ENCODE measurements at regions not wholly inside any gene's neighbourhood (a gene's known extent, or its start where the extent isn't known, plus 50 kb on each side); places are given as distances from the start of the nearest gene placed in this dataset.

DNA sequence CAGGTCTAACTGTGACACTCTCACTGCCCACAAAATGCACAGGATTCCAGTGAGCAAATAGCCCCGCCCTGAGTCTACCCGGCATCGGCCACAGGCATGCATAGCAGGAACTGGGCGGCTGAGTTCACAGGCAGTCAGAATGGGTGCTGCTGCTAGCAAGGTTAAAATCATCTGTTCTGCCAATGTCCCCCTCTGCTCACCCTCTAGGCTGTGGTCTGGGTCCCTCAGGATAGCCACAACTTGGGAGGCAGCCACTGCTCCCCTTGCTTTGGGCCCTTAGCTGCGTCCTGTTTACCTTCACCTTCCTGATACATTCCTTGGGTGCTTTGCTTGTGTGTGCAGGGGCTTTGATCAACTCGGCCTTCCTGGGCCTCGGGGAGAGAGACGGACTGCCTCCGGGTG, 232.9 kb upstream of the RGMA start:
- TF ChIP-seq, protein P1, sequence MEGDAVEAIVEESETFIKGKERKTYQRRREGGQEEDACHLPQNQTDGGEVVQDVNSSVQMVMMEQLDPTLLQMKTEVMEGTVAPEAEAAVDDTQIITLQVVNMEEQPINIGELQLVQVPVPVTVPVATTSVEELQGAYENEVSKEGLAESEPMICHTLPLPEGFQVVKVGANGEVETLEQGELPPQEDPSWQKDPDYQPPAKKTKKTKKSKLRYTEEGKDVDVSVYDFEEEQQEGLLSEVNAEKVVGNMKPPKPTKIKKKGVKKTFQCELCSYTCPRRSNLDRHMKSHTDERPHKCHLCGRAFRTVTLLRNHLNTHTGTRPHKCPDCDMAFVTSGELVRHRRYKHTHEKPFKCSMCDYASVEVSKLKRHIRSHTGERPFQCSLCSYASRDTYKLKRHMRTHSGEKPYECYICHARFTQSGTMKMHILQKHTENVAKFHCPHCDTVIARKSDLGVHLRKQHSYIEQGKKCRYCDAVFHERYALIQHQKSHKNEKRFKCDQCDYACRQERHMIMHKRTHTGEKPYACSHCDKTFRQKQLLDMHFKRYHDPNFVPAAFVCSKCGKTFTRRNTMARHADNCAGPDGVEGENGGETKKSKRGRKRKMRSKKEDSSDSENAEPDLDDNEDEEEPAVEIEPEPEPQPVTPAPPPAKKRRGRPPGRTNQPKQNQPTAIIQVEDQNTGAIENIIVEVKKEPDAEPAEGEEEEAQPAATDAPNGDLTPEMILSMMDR (IDR thresholded peaks at IDR 0.05; ENCODE audit: low read depth, low read length), result no peak
- DNase-seq (ENCODE audit: extremely low read depth, low read depth), result no peak

DNA sequence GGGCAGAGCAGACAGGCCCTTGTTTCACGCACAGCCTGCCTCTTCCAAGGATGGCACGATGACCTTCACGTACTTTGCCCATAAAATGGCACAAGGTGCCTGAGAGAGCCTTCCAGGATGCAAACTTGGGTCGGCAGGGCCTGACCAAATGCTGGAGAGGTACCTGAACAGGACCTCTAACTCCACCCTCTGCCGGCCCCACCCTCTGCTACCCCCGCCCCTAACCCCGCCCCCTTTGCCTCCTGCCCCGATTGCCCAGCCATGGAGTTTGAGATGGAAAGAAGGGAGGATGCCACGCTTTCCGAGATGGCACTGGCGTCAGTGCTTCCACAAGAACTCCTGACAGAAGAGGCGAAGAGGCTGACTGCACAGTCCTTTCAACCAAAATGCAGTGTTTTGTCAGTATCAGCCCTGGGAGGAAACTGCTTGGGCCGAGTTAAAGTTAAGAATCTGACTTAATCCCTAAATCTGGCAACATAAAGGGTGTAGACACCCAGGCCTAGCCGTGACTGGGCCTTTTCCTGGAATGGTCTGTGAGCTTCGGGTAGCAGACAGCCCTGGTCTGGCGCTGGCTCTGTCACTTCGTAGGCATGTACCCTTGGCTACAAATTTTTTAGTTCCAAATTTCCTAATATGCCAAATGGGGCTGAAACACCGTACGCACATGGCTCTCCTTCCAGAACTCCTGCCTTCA, 230.3 kb upstream of the RGMA start:
- DNase-seq (ENCODE audit: extremely low read depth, low read depth), result no peak
- TF ChIP-seq, protein P1 (IDR thresholded peaks at IDR 0.05; ENCODE audit: low read depth, low read length), result no peak

DNA sequence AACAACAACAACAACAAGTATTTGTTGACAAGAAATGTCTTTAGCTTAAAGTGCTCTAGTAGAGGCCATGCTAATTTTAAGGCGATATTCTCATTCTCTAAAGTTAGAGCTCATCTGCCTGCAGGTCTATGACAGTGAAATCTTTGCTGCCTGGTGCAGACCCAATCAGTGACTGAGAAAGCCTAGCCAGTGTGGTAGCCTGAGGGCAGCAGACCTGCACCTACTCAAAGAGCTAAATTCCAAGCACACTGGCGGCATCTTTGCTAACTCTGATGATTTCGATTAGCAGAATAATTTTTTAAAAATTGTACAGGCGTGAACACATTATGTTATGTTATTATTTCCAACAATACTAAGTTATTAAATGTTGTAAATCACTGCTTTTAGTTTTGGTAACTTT, 228.8 kb upstream of the RGMA start:
- TF ChIP-seq, protein P1 (IDR thresholded peaks at IDR 0.05; ENCODE audit: low read depth, low read length), result no peak
- no peak for DNase-seq (ENCODE audit: extremely low read depth, low read depth)

DNA sequence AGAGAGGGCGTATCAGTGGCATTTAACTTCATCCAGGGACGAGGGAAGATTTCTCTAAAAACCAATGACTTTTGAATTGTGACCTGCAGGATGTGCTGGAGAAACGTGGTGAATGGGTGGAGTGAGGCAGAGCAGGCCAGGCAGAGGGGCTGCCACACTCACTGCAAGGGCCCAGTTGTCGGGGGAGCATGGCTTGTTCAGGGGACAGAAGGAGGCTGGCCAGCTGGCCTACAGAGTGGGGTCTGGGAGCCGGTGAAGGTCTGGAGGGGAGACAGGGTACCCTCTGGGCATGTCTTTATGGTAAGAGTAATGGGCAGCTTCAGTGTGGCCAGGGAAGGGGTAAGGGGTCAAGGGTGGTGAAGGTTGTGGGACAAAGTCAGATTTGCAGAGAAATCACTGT, 225.2 kb upstream of the RGMA start:
- DNase-seq (ENCODE audit: extremely low read depth, low read depth), result no peak
- TF ChIP-seq, protein P1 (IDR thresholded peaks at IDR 0.05; ENCODE audit: low read depth, low read length), result no peak

DNA sequence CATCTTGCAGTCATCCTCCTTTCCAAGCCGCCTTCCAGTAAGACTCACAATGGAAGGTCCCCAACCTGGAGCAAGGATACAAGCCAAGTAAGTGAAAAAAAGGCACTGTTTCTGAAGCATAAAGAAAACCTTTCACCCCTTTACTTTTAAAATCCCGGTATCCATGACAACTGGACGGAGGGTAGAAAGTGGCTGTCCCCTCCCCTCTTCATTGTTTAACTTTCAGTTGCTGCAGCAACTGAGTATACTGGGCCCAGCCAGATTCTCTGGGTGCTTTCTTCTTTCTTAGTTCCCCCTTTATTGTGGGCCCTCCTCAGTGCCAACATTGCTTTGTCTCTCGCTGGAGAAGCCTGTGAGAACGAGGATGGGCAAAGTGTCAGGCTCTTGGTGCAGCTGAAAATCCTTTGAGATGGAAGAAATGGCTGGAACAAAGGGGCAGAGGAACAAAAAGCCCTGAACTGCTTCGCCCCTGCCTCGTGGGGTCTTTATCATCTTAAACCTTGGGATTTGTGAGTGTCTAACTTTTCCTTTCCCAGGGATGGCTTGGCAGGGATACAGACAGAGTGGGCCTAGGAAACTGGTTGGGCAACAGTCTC, 224.0 kb upstream of the RGMA start:
- no peak for DNase-seq (ENCODE audit: extremely low read depth, low read depth)
- TF ChIP-seq, protein P1 (IDR thresholded peaks at IDR 0.05; ENCODE audit: low read depth, low read length), result no peak

DNA sequence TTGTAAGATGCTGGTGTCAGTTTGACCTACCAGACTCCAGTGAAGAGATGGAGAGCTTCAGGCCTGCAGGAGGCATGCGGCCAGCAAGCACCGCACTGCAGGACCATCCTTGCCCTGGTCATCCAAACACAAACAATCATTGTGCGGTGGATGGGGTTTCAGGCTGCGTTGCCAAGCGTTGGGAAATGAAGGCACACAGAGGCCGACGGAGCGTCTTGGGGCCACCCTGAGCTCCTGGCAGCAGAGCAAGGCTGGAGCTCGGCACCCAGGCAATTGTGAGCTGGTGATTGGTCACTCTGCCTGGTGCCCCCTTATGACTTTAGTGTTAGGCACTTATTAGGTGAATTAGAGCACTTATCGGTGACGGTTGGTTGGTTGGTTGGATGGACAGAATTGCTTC, 222.6 kb upstream of the RGMA start:
- TF ChIP-seq, protein P1 (IDR thresholded peaks at IDR 0.05; ENCODE audit: low read depth, low read length), result no peak
- DNase-seq (ENCODE audit: extremely low read depth, low read depth), result no peak

DNA sequence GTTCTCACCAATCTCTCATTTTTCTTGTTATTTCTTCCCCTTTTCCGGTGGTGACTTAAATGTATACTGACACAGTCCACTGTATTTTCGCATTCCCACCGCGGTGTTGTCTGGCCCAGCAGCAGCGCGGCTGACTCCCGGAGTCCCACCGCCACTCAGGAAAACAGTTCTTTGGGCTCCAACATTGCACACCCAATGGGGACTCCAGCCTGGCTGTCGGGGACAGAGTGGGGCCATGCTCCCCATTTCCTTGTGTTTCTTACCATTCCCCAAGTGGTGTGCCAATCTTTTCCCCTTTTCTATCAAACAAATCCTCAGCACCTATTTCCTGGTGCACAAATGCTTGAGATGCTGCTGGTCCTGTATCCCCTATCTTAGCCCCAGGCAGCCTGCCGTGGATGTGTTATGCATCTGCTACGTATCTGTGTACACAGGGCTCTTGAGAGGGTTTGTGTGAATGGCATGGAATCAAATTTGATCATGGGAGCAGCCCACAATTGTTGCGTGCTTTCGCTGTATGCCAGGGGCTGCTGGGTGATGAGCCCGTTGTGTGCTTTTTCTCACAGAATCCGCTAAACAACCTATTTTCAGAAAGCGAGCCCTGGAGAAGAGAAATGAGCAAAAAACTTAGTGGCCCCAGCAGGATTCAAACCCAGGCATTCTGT, 219.1 kb upstream of the RGMA start:
- TF ChIP-seq, protein P1 (IDR thresholded peaks at IDR 0.05; ENCODE audit: low read depth, low read length), result no peak
- DNase-seq (ENCODE audit: extremely low read depth, low read depth), result no peak

All from AG09319 (cell line).